AG09319 (cell line): ENCODE measurements at regions not wholly inside any gene's neighbourhood (a gene's known extent, or its start where the extent isn't known, plus 50 kb on each side); places are given as distances from the start of the nearest gene placed in this dataset.
"Not testable (repeated sequence)": the region's sequence is repeated elsewhere in the genome, so short reads cannot be mapped to it uniquely, and the experiment has no call there.

Experiments
- DNase-seq: peaks from one replicate; pipeline ENCODE4 v3.0.0-alpha.2; 2010; ENCODE audit warnings: low read depth; ENCODE audit errors: extremely low read depth
- TF ChIP-seq, protein P1 (sequence below): IDR thresholded peaks from 2 replicates; pipeline ENCODE4 v1.5.1; 2011; ENCODE audit warnings: low read depth, mild to moderate bottlenecking, inconsistent platforms, low read length, moderate library complexity

GRCh38 chr12:102344691-102345090 lies 135.7 kb downstream of the IGF1 start:
- no peak for DNase-seq
- TF ChIP-seq, protein P1, sequence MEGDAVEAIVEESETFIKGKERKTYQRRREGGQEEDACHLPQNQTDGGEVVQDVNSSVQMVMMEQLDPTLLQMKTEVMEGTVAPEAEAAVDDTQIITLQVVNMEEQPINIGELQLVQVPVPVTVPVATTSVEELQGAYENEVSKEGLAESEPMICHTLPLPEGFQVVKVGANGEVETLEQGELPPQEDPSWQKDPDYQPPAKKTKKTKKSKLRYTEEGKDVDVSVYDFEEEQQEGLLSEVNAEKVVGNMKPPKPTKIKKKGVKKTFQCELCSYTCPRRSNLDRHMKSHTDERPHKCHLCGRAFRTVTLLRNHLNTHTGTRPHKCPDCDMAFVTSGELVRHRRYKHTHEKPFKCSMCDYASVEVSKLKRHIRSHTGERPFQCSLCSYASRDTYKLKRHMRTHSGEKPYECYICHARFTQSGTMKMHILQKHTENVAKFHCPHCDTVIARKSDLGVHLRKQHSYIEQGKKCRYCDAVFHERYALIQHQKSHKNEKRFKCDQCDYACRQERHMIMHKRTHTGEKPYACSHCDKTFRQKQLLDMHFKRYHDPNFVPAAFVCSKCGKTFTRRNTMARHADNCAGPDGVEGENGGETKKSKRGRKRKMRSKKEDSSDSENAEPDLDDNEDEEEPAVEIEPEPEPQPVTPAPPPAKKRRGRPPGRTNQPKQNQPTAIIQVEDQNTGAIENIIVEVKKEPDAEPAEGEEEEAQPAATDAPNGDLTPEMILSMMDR, result no peak

DNA sequence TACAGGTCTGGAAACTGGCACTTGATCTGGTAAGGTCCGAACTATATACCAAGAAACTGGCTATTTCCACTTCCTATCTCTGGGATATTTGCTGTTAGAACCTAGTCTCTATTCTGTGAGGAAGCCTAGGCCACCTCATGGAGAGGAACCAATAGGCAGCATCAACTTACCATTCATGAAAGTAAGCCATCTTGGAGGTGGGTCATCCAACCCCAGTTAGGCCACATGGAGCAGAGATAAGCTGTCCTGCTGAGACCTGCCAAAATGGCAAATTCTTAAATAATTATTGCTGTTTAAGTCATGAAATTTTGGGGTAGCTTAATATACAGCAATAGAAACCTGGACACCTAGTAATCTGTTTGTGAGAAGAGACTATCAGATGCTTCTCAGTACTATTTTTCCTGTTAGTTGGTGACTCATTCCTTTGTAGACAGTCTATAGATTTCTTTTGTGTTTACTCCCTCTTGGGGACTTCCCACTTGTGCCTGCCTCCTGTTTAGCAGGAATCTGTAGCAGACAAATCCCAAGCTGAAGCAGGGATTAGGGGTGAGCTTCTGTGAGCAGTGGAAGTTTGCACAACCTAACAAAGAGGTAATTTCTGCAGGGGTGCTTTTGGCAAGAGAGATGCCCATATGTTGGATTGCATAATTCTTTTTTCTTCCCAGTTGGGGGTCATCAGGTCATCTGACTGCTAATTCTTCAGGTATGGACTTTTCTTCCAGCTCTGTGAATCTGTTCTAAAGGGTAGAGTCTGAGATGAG lies 136.8 kb downstream of the IGF1 start:
- no peak for DNase-seq
- TF ChIP-seq, protein P1, result no peak

DNA sequence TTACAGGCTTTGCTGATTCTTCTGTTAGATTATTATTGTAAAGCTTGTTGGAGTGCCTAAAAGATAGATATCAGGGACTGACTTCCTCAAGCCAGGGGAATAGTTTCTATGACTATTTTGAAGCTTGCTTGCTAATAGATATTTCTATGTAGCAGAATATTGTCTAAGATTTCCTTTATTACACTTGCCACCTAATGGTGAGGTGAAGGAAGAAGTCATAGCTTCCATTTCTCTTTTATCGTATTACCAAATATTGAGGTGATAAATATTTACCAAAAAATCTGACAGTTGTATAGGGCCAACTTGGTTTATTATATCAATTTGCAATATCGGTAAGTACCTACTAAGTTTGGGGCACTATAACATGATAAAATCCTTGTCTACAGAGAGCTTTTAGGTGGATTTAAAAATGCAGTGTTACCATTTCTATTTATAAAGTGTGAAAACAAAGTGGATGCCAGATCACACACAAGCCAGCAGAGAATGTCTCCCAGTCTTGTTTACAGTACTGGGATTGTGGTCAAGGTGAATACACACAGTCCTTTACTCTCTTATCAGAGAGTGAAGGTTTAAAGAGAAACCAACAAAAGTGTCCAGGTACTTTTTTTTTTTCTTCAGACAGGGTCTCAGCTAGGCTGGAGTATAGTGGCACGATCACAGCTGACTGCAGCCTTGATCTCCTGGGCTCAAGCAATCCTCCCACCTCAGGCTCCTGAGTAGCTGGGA lies 137.9 kb downstream of the IGF1 start:
- TF ChIP-seq, protein P1, result no peak
- no peak for DNase-seq

DNA sequence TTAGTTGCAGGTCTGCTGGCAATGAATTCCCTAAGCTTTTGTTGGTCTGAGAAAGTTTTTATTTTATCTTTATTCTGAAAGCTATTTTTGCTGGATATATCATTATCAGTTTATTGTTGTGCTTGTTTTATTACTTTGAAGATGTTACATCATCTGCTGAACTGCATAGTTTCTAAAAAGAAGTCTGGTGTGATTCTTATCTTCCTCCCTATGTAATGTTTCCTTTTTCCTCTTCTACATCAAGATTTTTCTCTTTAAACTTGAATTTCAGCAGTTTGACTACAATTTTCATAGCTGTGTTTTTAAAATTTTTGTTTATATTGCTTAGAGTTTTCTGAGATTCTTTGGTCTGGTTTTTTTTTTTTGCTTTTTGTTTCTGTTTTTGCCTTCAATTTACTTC lies 137.1 kb upstream of the PMCH start:
- TF ChIP-seq, protein P1, result no peak
- DNase-seq, result no peak

DNA sequence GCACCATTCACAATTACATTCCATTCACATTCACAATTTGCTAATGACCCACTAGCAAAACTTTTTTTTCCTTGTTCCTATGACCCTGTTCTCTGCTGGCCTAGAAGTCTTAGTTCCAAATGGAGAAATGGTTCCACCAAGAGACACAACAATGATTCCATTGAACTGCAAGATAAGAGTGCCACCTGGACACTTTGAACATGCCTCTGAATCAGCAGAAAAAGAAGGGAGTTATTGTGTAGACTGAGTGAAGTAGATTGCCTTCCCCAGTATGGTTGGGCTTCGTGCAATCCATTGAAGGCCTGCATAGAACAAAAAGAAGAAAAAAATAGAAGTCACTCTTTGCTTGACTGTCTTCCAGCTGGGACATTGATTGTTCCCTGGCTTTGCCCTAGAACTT lies 133.8 kb upstream of the PMCH start:
- TF ChIP-seq, protein P1, result no peak
- DNase-seq, result no peak

- TF ChIP-seq, protein P1, result no peak
- DNase-seq, result no peak
Observed at GRCh38 chr12:102329883-102330282, 132.2 kb upstream of the PMCH start.

- TF ChIP-seq, protein P1, result no peak
- DNase-seq, result no peak
Observed at GRCh38 chr12:102326982-102327381, 129.3 kb upstream of the PMCH start.

DNA sequence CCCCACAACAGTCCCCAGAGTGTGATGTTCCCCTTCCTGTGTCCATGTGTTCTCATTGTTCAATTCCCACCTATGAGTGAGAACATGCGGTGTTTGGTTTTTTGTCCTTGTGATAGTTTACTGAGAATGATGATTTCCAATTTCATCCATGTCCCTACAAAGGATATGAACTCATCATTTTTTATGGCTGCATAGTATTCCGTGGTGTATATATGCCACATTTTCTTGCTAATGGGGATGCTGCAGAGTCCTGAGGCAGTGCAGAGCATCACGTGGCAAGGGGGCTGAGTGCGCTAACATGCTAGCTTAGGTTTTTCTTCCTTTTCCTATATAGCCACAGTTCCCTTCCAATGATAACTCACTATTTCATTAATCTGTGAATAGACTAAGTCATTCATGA lies 127.5 kb upstream of the PMCH start:
- not testable (repeated sequence) for DNase-seq
